Epithelial cell of prostate (primary cell): ENCODE measurements at regions not wholly inside any gene's neighbourhood (a gene's known extent, or its start where the extent isn't known, plus 50 kb on each side); places are given as distances from the start of the nearest gene placed in this dataset.

ENCODE experiments used
- DNase-seq: peaks from one replicate; pipeline ENCODE4 v3.0.0-alpha.2; 2011; ENCODE audit warnings: low read depth, low spot score
- H3K27ac ChIP-seq: fragments of 450-650 bp; 2 replicates; pipeline ENCODE4 v1.5.1; 2017; ENCODE audit warnings: mild to moderate bottlenecking

GRCh38 chr3:74711913-74712512, 97.6 kb upstream of the CNTN3 start:
- no peak for DNase-seq
- no peak overlapping the region for H3K27ac ChIP-seq

- no peak overlapping the region for H3K27ac ChIP-seq
- DNase-seq: no peak
These were observed 95.5 kb upstream of the CNTN3 start for GRCh38 chr3:74709951-74710350.

GRCh38 chr3:74693696-74694393, 79.4 kb upstream of the CNTN3 start:
- no peak overlapping the region for H3K27ac ChIP-seq
- no peak for DNase-seq

GRCh38 chr3:74693251-74693650, 78.8 kb upstream of the CNTN3 start:
- DNase-seq: no peak
- no peak overlapping the region for H3K27ac ChIP-seq

GRCh38 chr3:74691946-74692345, 77.5 kb upstream of the CNTN3 start:
- no peak for DNase-seq
- no peak overlapping the region for H3K27ac ChIP-seq

- no peak for DNase-seq
- no peak overlapping the region for H3K27ac ChIP-seq
These were observed 58.9 kb upstream of the CNTN3 start for GRCh38 chr3:74673326-74673725.

- H3K27ac ChIP-seq: no peak overlapping the region
- no peak for DNase-seq
These were observed 50.1 kb upstream of the CNTN3 start for GRCh38 chr3:74664606-74665005.
